Hematopoietic multipotent progenitor cell treated with erythropoietin and hydrocortisone succinate and interleukin-3 and kit ligand, for 4 days (in vitro differentiated cells): ENCODE measurements at regions not wholly inside any gene's neighbourhood (a gene's known extent, or its start where the extent isn't known, plus 50 kb on each side); places are given as distances from the start of the nearest gene placed in this dataset.
"Not testable (repeated sequence)": the region's sequence is repeated elsewhere in the genome, so short reads cannot be mapped to it uniquely, and the experiment has no call there.

Experiments used
- DNase-seq: peaks from one replicate; pipeline ENCODE4 v3.0.0-alpha.2; 2015

- no peak for DNase-seq
Measured at GRCh38 chr2:56519806-56520205, 336.0 kb downstream of the CCDC85A start.

- DNase-seq, result no peak
Measured at GRCh38 chr2:56522605-56523089, 338.9 kb downstream of the CCDC85A start.

GRCh38 chr2:56523816-56524215 is 340.0 kb downstream of the CCDC85A start:
- no peak for DNase-seq

- DNase-seq, result no peak
Measured at GRCh38 chr2:56531668-56532420, 348.1 kb downstream of the CCDC85A start.

GRCh38 chr2:56534321-56534720 is 350.5 kb downstream of the CCDC85A start:
- DNase-seq, result no peak

- no peak for DNase-seq
Measured at GRCh38 chr2:56537756-56538155, 354.0 kb downstream of the CCDC85A start.

- no peak for DNase-seq
Measured at GRCh38 chr2:56539618-56540017, 355.8 kb downstream of the CCDC85A start.

GRCh38 chr2:56540467-56540866 is 356.7 kb downstream of the CCDC85A start:
- DNase-seq, result no peak

GRCh38 chr2:56540916-56541315 is 357.1 kb downstream of the CCDC85A start:
- DNase-seq, result no peak

GRCh38 chr2:56542213-56542612 is 358.4 kb downstream of the CCDC85A start:
- DNase-seq, result no peak

- DNase-seq, result no peak
Measured at GRCh38 chr2:56565143-56565542, 381.4 kb downstream of the CCDC85A start.

- no peak for DNase-seq
Measured at GRCh38 chr2:56571074-56571473, 387.3 kb downstream of the CCDC85A start.

GRCh38 chr2:56576001-56576400 is 392.2 kb downstream of the CCDC85A start:
- DNase-seq, result no peak

GRCh38 chr2:56580242-56580641 is 396.5 kb downstream of the CCDC85A start:
- no peak for DNase-seq

- DNase-seq, result no peak
Measured at GRCh38 chr2:56582570-56582969, 398.8 kb downstream of the CCDC85A start.

- no peak for DNase-seq
Measured at GRCh38 chr2:56583796-56584315, 400.1 kb downstream of the CCDC85A start.

- DNase-seq, result no peak
Measured at GRCh38 chr2:56587456-56587855, 403.7 kb downstream of the CCDC85A start.

GRCh38 chr2:56589194-56589593 is 405.4 kb downstream of the CCDC85A start:
- no peak for DNase-seq

GRCh38 chr2:56589835-56590234 is 406.0 kb downstream of the CCDC85A start:
- DNase-seq, result no peak

GRCh38 chr2:56590611-56591010 is 406.8 kb downstream of the CCDC85A start:
- DNase-seq, result no peak

- DNase-seq, result not testable (repeated sequence)
Measured at GRCh38 chr2:56606086-56606485, 422.3 kb downstream of the CCDC85A start.

- DNase-seq, result no peak
Measured at GRCh38 chr2:56613254-56613653, 429.5 kb downstream of the CCDC85A start.

GRCh38 chr2:56613920-56614319 is 430.1 kb downstream of the CCDC85A start:
- DNase-seq, result no peak

- DNase-seq, result no peak
Measured at GRCh38 chr2:56615760-56616159, 432.0 kb downstream of the CCDC85A start.

GRCh38 chr2:56624181-56624580 is 440.4 kb downstream of the CCDC85A start:
- no peak for DNase-seq
